IMR-90 (cell line): ENCODE measurements at regions not wholly inside any gene's neighbourhood (a gene's known extent, or its start where the extent isn't known, plus 50 kb on each side); places are given as distances from the start of the nearest gene placed in this dataset.

ENCODE experiments used
- ATAC-seq: fragments of 200-7000 bp; cut with Tn5 transposase; 2 replicates; pipeline ENCODE4 v1.9.1; 2020; ENCODE audit warnings: low read depth, mild to moderate bottlenecking, moderate library complexity
- BruUV-seq: library from RNA; stranded (reverse); fragments of 400-500 nt; replicated peaks from 2 replicates; lab custom pipeline; 2021; lab: Mats Ljungman, UMichigan
- CTCF ChIA-PET: fragments of 300-600 bp; formaldehyde crosslinking; extraction: SDS; loops from one replicate; lab custom pipeline; 2021; ENCODE audit warnings: antibody characterized with exemption; lab: Yijun Ruan, JAX
- POLR2A ChIA-PET: fragments of 300-600 bp; sonication (Branson Sonifier 250); formaldehyde crosslinking; loops from one replicate; lab custom pipeline; 2022; ENCODE audit warnings: antibody characterized with exemption; ENCODE audit not compliant: unreplicated experiment; lab: Charles Lee
- DNase-seq: peaks from one replicate; pipeline ENCODE4 v3.0.0; 2013
- H2AFZ ChIP-seq: replicated peaks from 2 replicates; pipeline ENCODE3; 2013; ENCODE audit warnings: low read length, mild to moderate bottlenecking; ENCODE audit not compliant: poor library complexity
- H2AK5ac ChIP-seq: 2 replicates; pipeline ENCODE4 v1.6.1; 2013; ENCODE audit warnings: low read depth, low read length, inconsistent platforms
- H2AK9ac ChIP-seq: replicated peaks from 2 replicates; pipeline ENCODE3; 2013; ENCODE audit warnings: mild to moderate bottlenecking, low read depth, low read length, moderate library complexity; ENCODE audit not compliant: poor library complexity
- H2BK120ac ChIP-seq: 2 replicates; pipeline ENCODE4 v1.6.1; 2013; ENCODE audit warnings: low read depth, low read length, inconsistent platforms
- H2BK15ac ChIP-seq: 3 replicates; pipeline ENCODE4 v1.6.1; 2013; ENCODE audit warnings: low read depth, low read length, inconsistent platforms
- H2BK20ac ChIP-seq: 2 replicates; pipeline ENCODE4 v1.6.1; 2013; ENCODE audit warnings: low read depth, mild to moderate bottlenecking, inconsistent platforms, low read length, moderate library complexity
- H2BK5ac ChIP-seq: 2 replicates; pipeline ENCODE4 v1.6.1; 2013; ENCODE audit warnings: mild to moderate bottlenecking, low read depth, low read length, inconsistent platforms; ENCODE audit not compliant: poor library complexity, severe bottlenecking
- H3K14ac ChIP-seq: replicated peaks from 2 replicates; pipeline ENCODE4 v1.6.1; 2013; ENCODE audit warnings: low read depth, low read length, inconsistent platforms
- H3K18ac ChIP-seq: 2 replicates; pipeline ENCODE4 v1.6.1; 2013; ENCODE audit warnings: low read depth, low read length, control low read depth
- H3K23ac ChIP-seq: 2 replicates; pipeline ENCODE4 v1.6.1; 2013; ENCODE audit warnings: low read depth, low read length, inconsistent platforms
- H3K27ac ChIP-seq: 2 replicates; pipeline ENCODE4 v1.5.1; 2013; ENCODE audit warnings: mild to moderate bottlenecking, control low read depth, low read length; ENCODE audit not compliant: insufficient read depth
- H3K27me3 ChIP-seq: 2 replicates; pipeline ENCODE4 v1.6.1; 2013; ENCODE audit warnings: low read length; ENCODE audit not compliant: control insufficient read depth, insufficient read depth
- H3K36me3 ChIP-seq: 2 replicates; pipeline ENCODE4 v1.6.1; 2013; ENCODE audit warnings: low read length, mixed read lengths; ENCODE audit not compliant: control insufficient read depth, insufficient read depth
- H3K4ac ChIP-seq: 2 replicates; pipeline ENCODE4 v1.6.1; 2013; ENCODE audit warnings: low read depth, low read length, inconsistent platforms
- H3K4me1 ChIP-seq: 2 replicates; pipeline ENCODE4 v1.6.1; 2013; ENCODE audit warnings: low read length, mixed read lengths; ENCODE audit not compliant: control insufficient read depth, insufficient read depth
- H3K4me2 ChIP-seq: 2 replicates; pipeline ENCODE4 v1.6.1; 2013; ENCODE audit warnings: low read depth, mild to moderate bottlenecking, control low read depth, low read length, moderate library complexity
- H3K4me3 ChIP-seq: 2 replicates; pipeline ENCODE4 v1.5.1; 2013; ENCODE audit warnings: low read depth, mild to moderate bottlenecking, control low read depth, low read length, moderate library complexity; ENCODE audit not compliant: insufficient read depth
- H3K56ac ChIP-seq: 2 replicates; pipeline ENCODE4 v1.6.1; 2013; ENCODE audit warnings: low read length, inconsistent platforms; ENCODE audit not compliant: insufficient read depth; ENCODE audit errors: extremely low read depth
- H3K79me1 ChIP-seq, 2 experiments: 2 replicates each; pipeline ENCODE4 v1.6.1; 2013; ENCODE audit warnings: low read length in 2 of 2, inconsistent platforms in 1 of 2, low read depth in 1 of 2
- H3K9ac ChIP-seq: 2 replicates; pipeline ENCODE4 v1.6.1; 2013; ENCODE audit warnings: low read depth, low read length, control low read depth
- H3K9me1 ChIP-seq: 2 replicates; pipeline ENCODE4 v1.6.1; 2013; ENCODE audit warnings: low read length, inconsistent platforms; ENCODE audit not compliant: insufficient read depth
- H3K9me3 ChIP-seq: 2 replicates; pipeline ENCODE4 v1.6.1; 2013; ENCODE audit warnings: low read length; ENCODE audit not compliant: control insufficient read depth, insufficient read depth
- H4K20me1 ChIP-seq: 2 replicates; pipeline ENCODE4 v1.6.1; 2013; ENCODE audit warnings: low read length, inconsistent platforms; ENCODE audit not compliant: insufficient read depth
- H4K5ac ChIP-seq: 2 replicates; pipeline ENCODE4 v1.6.1; 2013; ENCODE audit warnings: mild to moderate bottlenecking, low read depth, low read length, control low read depth
- H4K8ac ChIP-seq, 2 experiments: 2 replicates each; pipeline ENCODE4 v1.6.1; 2013; ENCODE audit warnings: low read depth in 2 of 2, low read length in 2 of 2, control low read depth in 1 of 2, inconsistent platforms in 1 of 2
- H4K91ac ChIP-seq: 2 replicates; pipeline ENCODE4 v1.6.1; 2013; ENCODE audit warnings: low read depth, low read length, inconsistent platforms; ENCODE audit not compliant: insufficient read depth
- BHLHE40 ChIP-seq: fragments of 150-350 bp; IDR thresholded peaks from 2 replicates; pipeline ENCODE4 v1.6.1; 2016; ENCODE audit warnings: mild to moderate bottlenecking, low read depth, low read length
- CEBPB ChIP-seq: IDR thresholded peaks from 2 replicates; pipeline ENCODE4 v1.6.1; 2012; ENCODE audit warnings: low read depth, low read length, improper control_type of control experiment
- CHD1 ChIP-seq: IDR thresholded peaks from 2 replicates; pipeline ENCODE4 v1.6.1; 2012; ENCODE audit warnings: low read depth, low read length, improper control_type of control experiment
- FOS ChIP-seq: fragments of 150-350 bp; IDR thresholded peaks from 2 replicates; pipeline ENCODE4 v1.6.1; 2016; ENCODE audit warnings: low read depth, low read length
- MAFK ChIP-seq: IDR thresholded peaks from 2 replicates; pipeline ENCODE4 v1.6.1; 2012; ENCODE audit warnings: low read depth, low read length, improper control_type of control experiment
- MAZ ChIP-seq: IDR thresholded peaks from 2 replicates; pipeline ENCODE4 v1.6.1; 2012; ENCODE audit warnings: low read depth, mild to moderate bottlenecking, low read length, improper control_type of control experiment, moderate library complexity, borderline replicate concordance
- MXI1 ChIP-seq: IDR thresholded peaks from 2 replicates; pipeline ENCODE4 v1.6.1; 2012; ENCODE audit warnings: low read depth, mild to moderate bottlenecking, low read length, moderate library complexity, borderline replicate concordance
- NFE2L2 ChIP-seq: fragments of 150-350 bp; IDR thresholded peaks from 2 replicates; pipeline ENCODE4 v1.6.1; 2016; ENCODE audit warnings: low read depth, mild to moderate bottlenecking, low read length
- POLR2A ChIP-seq: IDR thresholded peaks from 2 replicates; pipeline ENCODE4 v1.6.1; 2012; ENCODE audit warnings: mild to moderate bottlenecking, low read depth, low read length
- RCOR1 ChIP-seq: IDR thresholded peaks from 2 replicates; pipeline ENCODE4 v1.6.1; 2012; ENCODE audit warnings: mild to moderate bottlenecking, low read length, improper control_type of control experiment; ENCODE audit not compliant: insufficient replicate concordance
- RFX5 ChIP-seq: IDR thresholded peaks from 2 replicates; pipeline ENCODE4 v1.8.0; 2012; ENCODE audit warnings: low read depth, mild to moderate bottlenecking, low read length, moderate library complexity
- SMC3 ChIP-seq: fragments of 150-350 bp; IDR thresholded peaks from 2 replicates; pipeline ENCODE4 v1.6.1; 2016; ENCODE audit warnings: low read depth, mild to moderate bottlenecking, antibody characterized with exemption, low read length, moderate library complexity
- WGBS, 2 experiments: methylation state at CpG; one replicate each; pipeline versions ENCODE4 v1.1.5 to v1.1.7; 2013; ENCODE audit warnings: missing lambda C conversion rate in 2 of 2; ENCODE audit not compliant: insufficient read length in 1 of 2; ENCODE audit errors: extremely low coverage in 2 of 2; 5-methylcytosine and 5-hydroxymethylcytosine counted together
- dilution Hi-C: fragments of 300-500 bp; cut with HindIII; formaldehyde crosslinking; loops from one replicate; pipeline ENCODE4 v1.14.3; 2018; ENCODE audit warnings: low sequenced_read_pairs; ENCODE audit not compliant: unreplicated experiment
- in situ Hi-C: fragments of 300-500 bp; cut with MboI; formaldehyde crosslinking; loops from 3 replicates; pipeline ENCODE4 v1.14.3; 2019; ENCODE audit warnings: low sequenced_read_pairs, inconsistent platforms, mixed read lengths
- intact Hi-C: fragments of 100-400 bp; cut with micrococcal nuclease; formaldehyde crosslinking; loops from 2 replicates; pipeline ENCODE4 v1.10.0; 2022
- TF ChIP-seq, protein P1 (sequence below): fragments of 150-350 bp; IDR thresholded peaks from 2 replicates; pipeline ENCODE4 v1.6.1; 2017; ENCODE audit warnings: mild to moderate bottlenecking, antibody characterized with exemption, low read length, low read depth

DNA sequence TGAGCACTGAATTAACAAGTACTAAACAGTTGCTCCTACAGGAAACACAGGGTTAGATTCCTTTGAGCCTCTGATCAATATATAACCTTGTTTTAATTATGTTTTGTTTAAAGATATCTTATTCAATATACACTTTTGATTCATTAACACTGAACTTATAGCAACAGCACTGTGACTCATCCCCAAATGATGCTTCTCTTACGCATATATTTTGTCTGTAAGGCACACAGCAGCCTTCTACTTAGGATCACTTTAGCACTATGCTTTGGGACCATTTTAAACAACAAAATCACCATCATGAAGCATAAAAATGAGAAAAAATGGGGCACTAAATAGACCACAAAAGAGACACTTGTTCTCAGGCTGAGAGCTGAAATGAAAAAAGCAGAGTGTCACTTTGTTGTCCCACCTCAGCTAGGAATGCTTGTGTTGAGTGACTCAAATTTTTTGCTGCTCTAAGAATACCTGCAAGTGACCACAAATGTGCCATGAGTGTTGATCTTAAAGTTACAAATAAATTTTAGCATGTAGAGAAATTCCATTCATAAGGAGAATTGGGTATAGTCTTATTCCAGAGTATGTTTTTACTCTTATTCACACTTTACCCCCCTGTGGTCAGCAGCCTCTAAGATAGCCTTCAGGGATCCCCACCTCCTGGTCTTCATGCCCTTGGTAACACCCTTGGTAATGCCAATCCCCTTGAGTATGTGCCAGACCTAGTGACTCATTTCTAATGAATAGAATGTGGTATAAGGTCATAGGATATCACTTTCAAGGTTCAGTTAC lies 252.7 kb upstream of the IL12B start:
- no peaks in the 10 kb centered on the region for H3K9me3 ChIP-seq
- no peak overlapping the region for H2BK120ac ChIP-seq
- no peak overlapping the region for H2BK15ac ChIP-seq
- no peak overlapping the region for H3K56ac ChIP-seq
- peaks cover 5% of the 10 kb centered on the region for H3K4me1 ChIP-seq
- no peak overlapping the region for H3K9ac ChIP-seq
- H3K27me3 ChIP-seq, result peaks cover 7% of the 10 kb centered on the region
- H3K4ac ChIP-seq, result no peak overlapping the region
- no CpG with 5 or more reads among the region's 1 CpG for whole genome bisulfite sequencing, 2 experiments
- H2AK9ac ChIP-seq, result no peak overlapping the region
- no peak overlapping the region for H3K23ac ChIP-seq
- dilution Hi-C loops, result no loop called here
- no peaks in the 10 kb centered on the region for H3K79me1 ChIP-seq
- no peak overlapping the region for H4K5ac ChIP-seq
- no peak overlapping the region for H3K14ac ChIP-seq
- H3K27ac ChIP-seq, result no peak overlapping the region
- DNase-seq, result peak; percentile 18
- H2BK20ac ChIP-seq, result no peak overlapping the region
- POLR2A ChIA-PET, result no interaction called here
- BruUV-seq, result no TSS peak
- H2AK5ac ChIP-seq, result no peak overlapping the region
- no peak overlapping the region for H3K4me2 ChIP-seq
- no peak overlapping the region for H3K4me3 ChIP-seq
- CTCF ChIA-PET, result interaction anchor here (0.5 kb wide), 1 partner anchor 1541 kb away, joined by 4 read pairs; no protein-coding TSS in a partner anchor
- 0 out of 2 replicates have a peak, but pooled peaks cover 3% of the 10 kb centered on the region for H3K9me1 ChIP-seq
- in situ Hi-C loops, result no loop called here
- H2AFZ ChIP-seq, result no peak overlapping the region
- peak; percentile 44 for ATAC-seq
- no peak overlapping the region for H2BK5ac ChIP-seq
- H4K91ac ChIP-seq, result no peak overlapping the region
- H3K18ac ChIP-seq, result no peak overlapping the region
- H3K36me3 ChIP-seq, result no peaks in the 10 kb centered on the region
- H4K20me1 ChIP-seq, result no peaks in the 10 kb centered on the region
- intact Hi-C loops, result loop anchor here (5.0 kb wide), 3 partner anchors 131 to 399 kb away; partner anchors contain the start of gene ADRA1B
- no peak for TF ChIP-seq FOS
- TF ChIP-seq RFX5, result no peak
- TF ChIP-seq, protein P1, sequence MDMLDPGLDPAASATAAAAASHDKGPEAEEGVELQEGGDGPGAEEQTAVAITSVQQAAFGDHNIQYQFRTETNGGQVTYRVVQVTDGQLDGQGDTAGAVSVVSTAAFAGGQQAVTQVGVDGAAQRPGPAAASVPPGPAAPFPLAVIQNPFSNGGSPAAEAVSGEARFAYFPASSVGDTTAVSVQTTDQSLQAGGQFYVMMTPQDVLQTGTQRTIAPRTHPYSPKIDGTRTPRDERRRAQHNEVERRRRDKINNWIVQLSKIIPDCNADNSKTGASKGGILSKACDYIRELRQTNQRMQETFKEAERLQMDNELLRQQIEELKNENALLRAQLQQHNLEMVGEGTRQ, result no peak
- no peak for TF ChIP-seq MAFK
- no peak for TF ChIP-seq MXI1
- no peak for TF ChIP-seq CHD1
- no peak for TF ChIP-seq POLR2A
- no peak for TF ChIP-seq MAZ
- TF ChIP-seq NFE2L2, result no peak
- no peak for TF ChIP-seq SMC3
- TF ChIP-seq RCOR1, result no peak
- TF ChIP-seq BHLHE40, result no peak
- TF ChIP-seq CEBPB, result no peak
- no peak overlapping the region for H4K8ac ChIP-seq
